GM11168 (cell line): ENCODE measurements at regions not wholly inside any gene's neighbourhood (a gene's known extent, or its start where the extent isn't known, plus 50 kb on each side); places are given as distances from the start of the nearest gene placed in this dataset.
"Not testable (repeated sequence)": the region's sequence is repeated elsewhere in the genome, so short reads cannot be mapped to it uniquely, and the experiment has no call there.

ENCODE experiments used
- in situ Hi-C: fragments of 300-500 bp; cut with MboI; formaldehyde crosslinking; loops from one replicate; pipeline ENCODE4 v1.12.0; 2022; ENCODE audit warnings: low sequenced_read_pairs; ENCODE audit not compliant: unreplicated experiment

DNA sequence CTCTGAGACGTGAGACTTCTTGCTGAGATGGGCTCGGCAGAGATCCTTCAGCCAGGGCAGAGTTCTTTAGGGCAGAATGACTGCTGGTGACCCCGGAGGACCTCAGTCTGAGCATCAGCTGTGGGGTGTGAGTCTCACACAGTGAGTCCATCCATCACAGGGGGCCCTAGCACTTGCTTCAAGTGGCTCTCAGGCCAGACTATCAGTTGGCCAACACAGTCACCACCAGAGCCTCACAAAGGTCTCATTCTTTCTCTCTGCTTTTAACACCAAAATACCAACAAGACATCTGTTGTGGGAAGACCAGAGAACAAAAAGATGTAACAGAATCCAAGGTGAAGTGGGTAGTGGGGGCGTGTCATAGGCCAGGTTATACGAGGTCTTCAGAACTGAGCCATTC, 345.6 kb upstream of the NRP1 start:
- in situ Hi-C loops, result no loop called here

DNA sequence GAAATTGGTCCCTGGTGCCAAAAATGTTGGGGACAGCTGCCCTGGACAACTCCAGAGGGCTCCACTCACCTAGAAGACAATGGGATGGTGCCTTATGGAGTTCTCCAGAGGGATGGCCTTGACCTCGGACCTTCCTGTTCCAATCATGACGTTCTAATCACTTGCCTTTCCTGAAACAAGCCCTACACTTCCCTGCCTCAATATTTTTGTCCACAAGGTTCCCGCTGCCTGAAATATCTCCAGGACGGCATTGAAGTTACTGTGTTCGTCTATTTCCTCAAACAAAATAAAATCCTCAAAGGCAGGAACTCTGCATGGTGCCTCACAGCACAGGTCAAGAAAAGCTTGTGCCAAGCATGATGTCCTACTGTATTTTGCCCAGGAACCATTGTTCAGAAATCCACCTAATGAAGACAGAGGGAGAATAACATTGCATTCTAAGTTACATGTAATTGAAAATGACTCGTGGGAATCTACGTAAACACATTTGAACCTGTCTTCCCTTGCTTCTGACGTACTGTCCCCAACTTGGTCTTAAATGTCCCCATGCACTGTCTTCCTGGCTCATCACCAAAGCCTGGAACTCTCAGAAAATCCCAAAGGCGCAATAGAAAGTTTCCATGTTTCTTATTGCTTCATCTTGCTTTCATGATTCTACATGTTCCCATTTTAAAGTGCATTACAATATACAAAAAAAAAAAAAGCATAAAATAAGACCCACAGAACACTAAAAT, 342.3 kb upstream of the NRP1 start:
- in situ Hi-C loops, result no loop called here

DNA sequence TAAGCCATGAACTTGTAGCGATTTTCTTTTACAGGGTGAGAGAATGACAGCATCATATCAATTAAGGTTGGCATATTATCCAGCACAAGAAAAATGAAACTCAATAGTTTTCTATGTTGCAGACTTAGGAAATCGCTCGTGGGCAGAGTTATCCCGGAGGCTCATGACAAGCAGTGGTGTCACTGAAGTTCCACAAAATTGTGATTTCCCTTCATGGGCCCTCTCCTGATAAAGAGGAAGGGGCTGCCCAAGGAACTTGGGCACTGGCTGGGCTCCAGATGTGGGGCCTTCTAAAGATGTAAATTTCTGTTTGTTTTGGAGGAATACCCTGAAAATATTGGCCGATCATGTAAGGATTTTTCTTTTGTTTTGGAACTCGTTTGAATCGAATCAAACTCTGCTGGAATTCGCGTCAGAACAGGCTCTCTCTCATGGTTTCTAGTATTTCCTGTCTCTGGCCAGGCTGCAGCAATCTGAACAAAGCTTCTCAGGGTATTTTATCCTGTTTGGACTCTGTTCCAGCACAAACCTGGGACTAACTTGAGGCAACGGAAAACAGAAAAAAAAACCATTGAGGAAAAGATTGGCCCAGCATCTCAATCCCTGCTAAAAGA, 340.6 kb upstream of the NRP1 start:
- in situ Hi-C loops, result no loop called here

DNA sequence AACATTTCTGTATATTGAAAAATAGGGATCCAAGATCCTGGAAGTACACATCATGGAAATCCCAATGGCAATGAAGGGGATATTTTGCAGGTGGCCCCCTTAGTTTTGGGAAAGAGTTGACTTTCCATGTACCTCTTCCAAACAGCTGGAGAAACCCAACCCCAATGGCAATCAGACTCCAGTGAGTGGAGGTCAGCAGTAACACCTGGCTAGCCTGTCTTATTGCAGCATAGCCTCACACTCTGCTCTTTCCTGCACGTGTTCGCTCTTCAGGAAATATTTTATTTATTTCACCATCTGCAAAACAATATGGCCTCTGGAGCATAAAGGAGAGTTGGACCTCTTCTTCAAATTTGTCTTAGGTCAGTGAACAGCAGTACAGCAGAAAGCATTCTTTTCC, 340.0 kb upstream of the NRP1 start:
- in situ Hi-C loops, result no loop called here

DNA sequence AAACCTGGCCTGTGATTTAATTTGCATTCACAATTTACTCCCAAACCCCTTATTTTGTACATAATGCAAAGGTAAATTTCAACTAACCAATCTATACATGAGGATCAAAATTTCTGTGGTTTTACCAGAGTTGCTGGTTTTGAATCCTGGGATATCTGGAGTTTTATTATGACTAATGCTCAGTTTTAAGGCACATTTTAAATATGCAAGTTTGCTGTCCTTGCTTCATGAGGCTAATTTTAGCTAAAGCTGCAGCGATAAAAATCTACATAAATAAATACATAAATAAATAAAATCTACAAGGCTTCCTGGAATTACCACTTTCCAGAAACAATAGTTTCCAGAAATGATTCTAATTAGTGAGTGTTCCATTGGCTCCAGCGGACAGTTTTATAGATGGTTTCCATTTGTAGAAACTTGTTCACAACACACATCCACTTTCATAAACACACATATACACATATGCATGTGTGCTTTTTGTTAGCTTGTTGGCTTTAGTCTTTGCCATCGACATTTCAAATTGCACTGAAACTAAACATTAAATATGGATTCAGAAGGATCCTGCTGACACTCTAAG, 339.5 kb upstream of the NRP1 start:
- in situ Hi-C loops, result no loop called here

DNA sequence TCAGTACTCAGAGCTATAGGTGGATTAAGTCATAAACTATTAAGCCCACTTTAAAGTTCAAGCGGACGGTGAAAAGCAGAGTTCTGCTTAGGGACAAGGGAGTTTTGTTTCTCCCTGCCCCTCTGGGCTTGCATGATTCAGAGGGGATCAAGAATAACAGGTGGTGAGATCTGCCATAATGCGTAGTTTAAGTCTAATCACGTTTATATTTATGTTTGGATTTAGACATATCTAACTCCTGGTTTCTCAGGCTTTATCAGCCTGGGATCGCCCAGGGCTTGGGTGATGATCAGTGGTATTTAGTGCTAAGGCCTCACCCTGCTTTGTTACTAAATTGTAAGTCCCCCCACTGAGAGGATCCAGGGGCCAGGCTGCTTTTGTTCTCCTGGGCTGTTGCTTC, 335.4 kb upstream of the NRP1 start:
- in situ Hi-C loops, result no loop called here

DNA sequence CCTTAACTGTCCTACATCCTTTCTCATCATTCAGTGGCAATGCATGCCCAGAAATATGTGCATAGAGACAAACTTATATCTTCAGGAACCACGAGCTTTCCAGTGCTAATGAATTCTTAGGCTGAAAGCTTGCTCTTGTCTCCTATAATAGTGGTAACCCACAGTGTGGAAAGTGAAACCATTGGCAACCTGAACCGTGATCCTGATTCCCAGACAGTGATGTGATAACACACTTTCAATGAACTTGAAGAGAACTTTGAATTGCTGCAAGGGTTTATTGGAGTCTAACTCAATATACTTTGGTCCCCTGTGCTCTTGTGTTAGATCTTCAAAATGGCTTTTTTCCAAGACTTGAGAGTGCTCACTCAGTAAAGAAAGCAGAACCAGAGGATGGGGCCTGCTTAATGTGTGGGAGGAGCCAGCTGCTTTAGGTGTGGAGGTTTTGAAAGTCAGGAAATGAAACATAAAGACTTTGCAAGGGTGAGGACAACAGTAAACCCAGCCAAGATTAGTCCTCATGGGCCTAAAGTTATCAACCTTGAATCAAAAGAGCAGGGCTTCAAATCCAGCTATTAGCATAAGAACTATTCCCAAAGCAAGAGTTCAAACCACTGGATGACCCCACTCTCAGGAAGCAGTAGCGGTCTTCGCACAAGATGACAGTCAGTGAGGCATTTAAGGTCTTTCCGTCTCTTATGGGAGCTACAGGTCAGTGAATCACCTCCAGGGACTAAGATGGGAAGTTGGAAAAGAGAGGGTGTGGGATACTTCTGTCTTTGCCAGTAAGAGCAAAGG, 332.4 kb upstream of the NRP1 start:
- in situ Hi-C loops, result no loop called here

DNA sequence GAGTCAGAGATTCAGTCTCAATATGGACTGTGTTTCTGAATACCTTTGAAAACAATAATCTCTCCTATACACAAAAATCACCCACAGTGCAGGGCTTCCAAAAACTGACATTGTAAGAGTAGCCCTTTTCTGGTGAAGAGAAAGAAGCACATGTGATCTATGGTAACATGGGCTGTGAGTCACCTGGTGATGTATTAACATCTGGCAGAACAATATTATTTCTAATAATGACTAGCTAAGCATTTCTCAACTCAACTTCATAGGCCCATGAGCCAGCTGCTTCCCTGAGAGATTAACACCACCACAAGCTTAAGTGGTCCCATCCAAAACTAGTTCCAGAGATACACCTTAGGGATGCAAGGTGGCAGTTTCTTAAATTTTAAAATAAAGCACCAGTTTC, 331.0 kb upstream of the NRP1 start:
- in situ Hi-C loops, result no loop called here

DNA sequence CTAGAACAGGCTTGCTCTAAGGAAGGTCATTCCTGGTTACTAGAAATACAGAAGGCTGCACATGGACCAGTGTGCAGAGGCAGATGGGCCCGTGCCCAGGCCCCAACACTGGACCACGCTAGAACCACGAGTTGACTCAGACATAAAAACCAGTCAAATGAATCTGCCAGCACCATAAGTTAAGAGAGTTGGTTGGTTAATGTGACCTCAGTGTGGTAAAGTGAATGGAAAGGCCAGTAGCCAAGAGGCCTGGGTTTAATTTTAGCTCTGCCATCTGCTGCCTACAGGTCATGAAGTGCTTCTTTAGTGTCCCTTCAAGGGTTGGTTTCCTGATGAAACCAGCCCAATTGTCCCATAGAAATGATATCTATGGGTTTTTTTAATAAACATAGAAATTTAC, 329.6 kb upstream of the NRP1 start:
- in situ Hi-C loops, result no loop called here

DNA sequence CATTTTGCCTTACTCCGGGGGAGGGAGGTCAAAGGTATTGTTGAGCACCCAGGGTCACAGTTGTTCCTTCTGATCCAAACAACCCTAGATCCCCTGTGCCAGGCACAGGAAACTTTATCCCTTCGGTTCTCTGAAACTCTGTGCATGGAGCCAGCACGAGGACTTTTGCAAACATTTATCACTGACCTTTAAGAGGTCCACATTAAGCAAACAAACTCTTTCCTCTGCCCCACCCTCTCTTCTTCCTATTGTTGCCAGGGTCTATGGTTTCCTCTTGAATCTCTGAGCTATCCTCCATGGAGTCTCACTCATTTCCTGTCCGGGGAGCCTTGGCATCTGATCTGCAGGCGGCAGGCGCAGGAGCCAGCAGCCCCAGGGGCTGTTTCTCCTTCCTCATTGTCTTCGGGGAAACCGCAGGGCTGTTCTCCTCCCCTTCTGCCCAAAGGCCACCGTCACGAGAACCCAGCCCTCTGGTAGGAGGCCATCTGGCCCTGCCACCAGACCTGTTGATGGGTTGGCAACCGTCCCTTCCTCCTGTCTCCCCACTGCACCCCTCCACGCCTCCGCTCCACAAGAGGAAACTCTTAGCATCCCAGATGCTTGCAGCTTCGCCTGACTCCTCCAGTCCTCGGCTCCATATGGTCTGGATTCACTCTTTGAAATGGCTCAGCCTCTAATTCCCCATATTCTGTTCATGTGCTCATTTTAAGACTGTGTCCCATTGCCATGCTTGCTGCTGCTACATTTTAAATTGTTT, 327.3 kb upstream of the NRP1 start:
- in situ Hi-C loops, result no loop called here

DNA sequence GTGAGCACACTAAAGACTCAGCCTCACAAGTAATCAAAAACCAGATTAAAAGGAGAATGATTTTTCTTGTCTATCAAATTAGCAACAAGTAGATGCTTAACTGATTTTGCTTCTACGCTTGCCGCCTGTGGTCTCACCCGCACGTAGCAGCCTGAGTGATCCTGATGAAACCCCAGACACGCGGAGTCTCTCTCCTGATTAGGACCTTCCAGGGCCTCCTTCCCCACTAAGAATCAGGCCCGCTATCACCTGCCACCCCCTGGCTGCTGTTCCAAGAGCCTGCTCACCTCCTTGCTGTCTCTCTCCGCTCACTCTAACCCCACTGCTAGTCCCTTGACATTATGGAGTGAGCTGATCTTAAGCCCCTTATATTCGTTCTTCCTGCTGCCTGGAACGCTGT, 325.9 kb upstream of the NRP1 start:
- in situ Hi-C loops, result no loop called here

DNA sequence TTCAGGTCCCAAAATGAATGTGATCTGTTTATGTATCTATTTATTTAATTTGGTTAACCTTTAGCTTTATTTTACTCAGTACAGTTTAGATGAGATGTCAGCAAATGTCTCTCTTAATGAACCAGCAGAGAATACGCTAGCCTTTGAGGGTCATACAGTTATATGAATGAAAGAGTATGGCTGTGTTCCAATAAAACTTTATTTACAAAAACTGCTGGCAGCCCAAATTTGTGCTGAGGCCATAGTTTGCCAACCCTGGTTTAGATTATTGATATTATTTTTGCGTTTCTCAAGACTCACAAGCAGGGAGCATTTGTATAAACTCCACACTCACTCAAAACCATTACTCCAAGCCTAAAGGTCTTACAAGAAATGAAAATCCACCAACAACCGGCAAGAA, 323.4 kb upstream of the NRP1 start:
- in situ Hi-C loops, result no loop called here

DNA sequence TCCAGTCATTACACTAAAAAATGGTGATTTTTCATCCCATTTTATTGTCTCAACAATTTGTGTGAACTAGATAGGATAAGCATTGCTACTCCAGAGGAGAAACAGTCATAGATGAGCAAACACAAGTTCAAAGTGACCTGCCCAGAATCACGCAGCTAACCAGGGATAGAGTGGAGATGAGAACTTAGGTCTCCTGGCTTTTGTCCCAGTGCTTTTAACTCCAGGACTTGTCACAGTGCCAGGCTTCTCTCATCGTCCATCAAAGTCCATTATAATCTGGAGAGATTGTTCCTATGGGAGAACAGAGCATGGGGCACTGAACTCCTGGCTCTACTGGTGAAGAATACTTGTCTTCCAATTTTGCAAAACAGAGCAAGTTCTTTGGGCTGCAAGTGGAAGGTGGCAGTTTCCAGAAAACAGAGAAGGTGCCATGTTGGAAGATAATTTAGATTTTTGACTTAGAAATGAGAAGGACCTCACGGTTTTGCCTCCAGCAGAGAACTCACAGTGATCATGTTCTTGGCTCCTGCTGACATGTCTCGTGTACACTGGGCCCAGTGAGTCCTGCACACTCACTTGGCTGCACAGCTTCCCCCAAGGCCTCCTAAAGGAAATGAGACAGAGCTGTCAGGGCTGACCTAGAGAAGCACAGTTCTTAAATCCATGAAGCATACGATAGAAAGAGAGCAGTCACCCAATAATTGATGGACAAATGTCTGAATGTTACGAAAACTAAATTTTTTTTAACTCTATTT, 322.9 kb upstream of the NRP1 start:
- in situ Hi-C loops, result no loop called here

DNA sequence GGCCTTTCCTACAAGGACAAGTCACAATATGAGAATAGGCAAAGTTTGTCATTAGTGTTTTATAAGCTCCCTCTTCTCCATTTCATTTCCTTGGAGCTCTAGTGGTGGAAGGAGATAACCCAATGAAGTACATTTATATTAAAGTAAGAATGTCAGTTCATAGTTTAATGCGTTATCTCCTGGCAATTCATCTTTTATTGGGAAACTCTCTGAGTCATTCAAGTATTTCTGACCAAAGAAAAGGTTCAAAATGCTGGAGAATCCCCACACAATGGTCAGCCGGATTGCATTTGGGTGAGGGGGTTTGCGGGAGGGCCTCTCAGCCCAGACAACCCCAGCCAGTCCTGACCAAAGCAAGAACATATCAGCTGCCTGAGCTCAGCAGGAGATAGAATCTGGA, 321.5 kb upstream of the NRP1 start:
- in situ Hi-C loops, result no loop called here

DNA sequence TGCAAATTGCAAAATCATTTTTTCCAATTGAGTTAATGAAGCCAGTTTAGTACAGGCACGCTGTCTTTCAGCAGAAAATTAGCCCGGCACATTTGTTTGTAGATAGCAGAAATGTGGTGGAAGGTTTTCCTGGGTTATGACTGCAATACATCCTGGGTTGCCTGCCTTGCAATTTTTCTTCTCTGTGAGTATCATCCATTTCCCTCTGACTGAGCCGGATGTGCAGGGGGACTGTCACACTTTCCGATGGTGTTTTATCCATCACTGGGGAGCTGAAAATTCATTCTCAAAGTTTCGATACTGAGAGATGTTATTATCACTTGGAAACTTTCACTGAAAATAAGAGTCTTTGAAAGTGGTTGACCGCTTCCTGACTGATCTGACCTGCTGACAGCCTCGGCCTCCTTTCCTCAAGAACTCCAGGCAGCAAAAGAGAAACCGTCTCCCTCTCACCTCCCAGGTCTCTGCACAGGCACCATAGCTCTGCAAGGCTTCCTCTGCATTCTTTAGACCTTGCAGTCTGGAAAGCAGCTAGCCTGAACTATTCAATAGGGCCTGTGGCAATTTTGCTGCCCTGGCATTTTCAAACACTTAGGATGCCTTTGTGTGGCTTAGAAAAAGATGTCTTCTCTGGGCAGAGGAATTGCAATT, 320.8 kb upstream of the NRP1 start:
- in situ Hi-C loops, result no loop called here

DNA sequence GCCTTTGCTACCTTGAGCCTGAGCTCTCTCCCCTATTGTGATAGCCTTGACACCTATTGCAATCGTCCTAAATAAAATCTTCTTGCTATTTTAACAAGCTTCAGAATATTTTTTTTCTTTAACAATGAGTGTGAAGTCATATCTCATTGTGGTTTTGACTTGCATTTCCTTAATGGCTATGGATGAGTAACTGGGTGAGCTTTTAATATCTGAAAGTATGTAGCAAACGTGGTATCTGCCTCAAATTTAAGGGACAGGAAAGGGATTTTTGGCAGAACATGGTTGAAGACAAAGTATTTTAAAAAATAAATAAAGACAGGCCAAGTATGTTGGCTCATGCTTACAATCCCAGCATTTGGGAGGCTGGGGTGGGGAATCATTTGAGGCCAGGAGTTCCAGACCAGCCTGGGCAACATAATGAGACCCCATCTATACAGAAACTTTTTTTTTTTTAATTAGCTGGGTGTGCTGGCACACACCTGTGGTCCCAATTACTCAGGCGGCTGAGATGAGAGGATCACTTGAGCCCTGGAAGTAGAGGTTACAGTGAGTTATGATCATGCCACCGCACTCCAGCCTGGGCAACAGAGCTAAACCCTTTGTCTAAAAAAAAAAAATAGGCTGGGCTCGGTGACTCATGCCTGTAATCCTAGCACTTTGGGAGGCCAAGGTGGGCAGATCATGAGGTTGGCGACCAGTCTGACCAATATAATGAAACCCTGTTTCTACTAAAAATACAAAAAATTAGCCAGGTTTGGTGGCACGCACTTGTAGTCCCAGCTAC, 319.3 kb upstream of the NRP1 start:
- in situ Hi-C loops, result no loop called here

DNA sequence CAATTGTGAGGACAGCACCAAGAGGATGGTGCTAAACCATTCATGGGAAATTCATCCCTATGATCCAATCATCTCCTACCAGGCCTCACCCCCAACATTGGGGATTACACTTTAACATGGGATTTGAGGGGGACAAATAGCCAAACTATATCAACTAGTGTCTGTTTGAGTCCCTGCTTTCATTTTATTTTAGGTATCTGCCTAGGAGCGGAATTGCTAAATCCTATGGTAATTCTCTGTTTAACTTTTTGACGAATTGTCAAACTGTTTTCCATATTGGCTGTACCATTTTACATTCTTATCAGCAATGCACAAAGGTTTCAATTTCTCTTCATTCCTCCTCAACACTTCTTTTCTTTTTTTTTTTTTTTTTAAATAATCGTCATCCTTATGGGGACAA, 318.4 kb upstream of the NRP1 start:
- in situ Hi-C loops, result no loop called here

DNA sequence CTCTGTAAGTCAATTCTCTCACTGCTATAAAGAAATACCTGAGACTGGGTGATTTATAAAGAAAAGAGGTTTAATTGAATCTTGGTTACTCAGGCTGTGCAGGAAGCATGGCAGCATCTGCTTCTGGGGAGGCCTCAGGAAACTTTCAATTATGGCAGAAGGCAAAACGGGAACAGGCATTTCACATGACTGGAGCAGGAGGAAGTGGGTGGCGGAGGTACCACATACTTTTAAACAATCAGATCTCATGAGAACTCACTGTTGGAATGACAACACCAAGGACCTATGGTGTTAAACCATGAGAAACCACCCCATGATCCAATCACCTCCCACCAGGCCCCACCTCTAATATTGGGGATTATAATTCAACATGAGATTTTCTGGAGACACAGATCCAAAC, 315.7 kb upstream of the NRP1 start:
- in situ Hi-C loops, result not testable (repeated sequence)

DNA sequence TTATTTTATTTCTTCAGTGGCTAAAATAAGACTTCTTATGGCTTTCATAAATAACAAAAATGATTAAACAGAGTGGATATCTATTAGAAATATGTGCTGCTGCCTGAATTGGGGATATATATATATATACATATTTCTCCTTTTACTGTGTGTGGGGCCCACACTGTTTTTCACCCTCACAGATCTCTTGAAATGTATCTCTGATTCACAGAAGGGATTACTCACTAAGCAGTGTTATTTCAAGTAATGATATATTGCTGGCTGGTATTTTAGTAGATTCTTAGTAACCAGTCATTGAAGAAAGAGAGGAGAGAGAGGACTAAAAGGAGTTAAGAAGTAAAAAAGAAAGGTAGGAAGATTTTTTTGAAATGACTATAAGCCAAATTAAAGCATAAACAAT, 308.6 kb upstream of the NRP1 start:
- in situ Hi-C loops, result no loop called here
